ENCODE measurements at regions not wholly inside any gene's neighbourhood (a gene's known extent, or its start where the extent isn't known, plus 50 kb on each side); places are given as distances from the start of the nearest gene placed in this dataset.

- TF ChIP-seq CTCF (IDR thresholded peaks at IDR 0.05; ENCODE audit: extremely low read depth, low read depth, low read length) = no peak
- no peaks in the 10 kb centered on the region for H3K4me1 ChIP-seq (ENCODE audit: insufficient read depth, low read length)
- no peaks in the 10 kb centered on the region for H3K36me3 ChIP-seq (ENCODE audit: insufficient read depth, low read length)
- H3K9me3 ChIP-seq (ENCODE audit: low read depth, low read length) = no peaks in the 10 kb centered on the region
- H3K27ac ChIP-seq (ENCODE audit: low read depth, low read length) = no peak overlapping the region
- H3K4me2 ChIP-seq (ENCODE audit: insufficient read depth, low read length) = no peak overlapping the region
- H3K27me3 ChIP-seq (ENCODE audit: insufficient read depth, low read length) = no peaks in the 10 kb centered on the region
- H3K4me3 ChIP-seq (ENCODE audit: insufficient read depth, low read length) = no peak overlapping the region
- no peaks in the 10 kb centered on the region for H4K20me1 ChIP-seq (ENCODE audit: insufficient read depth, low read length)
- DNase-seq (ENCODE audit: insufficient read length, low spot score, missing footprints) = no peak
- H3K79me2 ChIP-seq (ENCODE audit: insufficient read depth, low read length) = no peaks in the 10 kb centered on the region
- no peak overlapping the region for H2AFZ ChIP-seq (ENCODE audit: low read length)
Observed at GRCh38 chr7:153130052-153130451, 370.5 kb downstream of the ACTR3B start.

GRCh38 chr7:153151766-153152165, 392.2 kb downstream of the ACTR3B start:
- TF ChIP-seq CTCF (IDR thresholded peaks at IDR 0.05; ENCODE audit: extremely low read depth, low read depth, low read length) = no peak
- H3K36me3 ChIP-seq (ENCODE audit: insufficient read depth, low read length) = no peaks in the 10 kb centered on the region
- H3K4me2 ChIP-seq (ENCODE audit: insufficient read depth, low read length) = no peak overlapping the region

DNA sequence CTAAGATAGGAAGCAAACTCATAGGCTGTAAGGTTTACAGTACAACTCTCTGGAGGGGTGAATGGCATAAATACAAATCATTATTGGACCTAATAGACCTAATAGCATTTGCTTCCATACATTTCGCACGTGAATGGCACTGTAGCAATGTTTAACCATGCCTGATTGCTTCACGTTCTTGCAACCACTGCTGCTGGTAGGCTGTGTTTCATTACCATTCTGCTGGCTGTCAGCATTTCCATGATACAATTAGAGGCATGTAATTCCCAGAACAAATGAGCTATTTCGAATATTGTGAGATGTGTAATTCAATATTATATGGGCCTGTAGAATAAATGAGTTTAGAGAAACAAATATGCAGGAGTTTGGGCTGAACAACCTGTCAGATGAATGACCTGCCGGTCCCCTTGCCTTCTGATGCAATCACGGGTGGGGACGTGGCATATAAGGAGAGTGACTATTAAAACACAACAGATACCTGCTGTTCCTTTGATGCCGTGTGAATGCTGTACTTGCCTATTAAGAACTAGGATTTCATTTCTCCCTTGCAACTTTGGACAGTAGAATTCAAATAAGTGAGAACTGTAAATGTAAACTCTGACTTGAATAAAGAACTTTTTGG, 393.4 kb downstream of the ACTR3B start:
- no peak overlapping the region for H3K4me3 ChIP-seq (ENCODE audit: insufficient read depth, low read length)
- no peaks in the 10 kb centered on the region for H3K9me3 ChIP-seq (ENCODE audit: low read depth, low read length)
- H3K4me2 ChIP-seq (ENCODE audit: insufficient read depth, low read length) = no peak overlapping the region
- DNase-seq (ENCODE audit: insufficient read length, low spot score, missing footprints) = no peak
- H3K36me3 ChIP-seq (ENCODE audit: insufficient read depth, low read length) = no peaks in the 10 kb centered on the region
- H4K20me1 ChIP-seq (ENCODE audit: insufficient read depth, low read length) = no peaks in the 10 kb centered on the region
- no peak for TF ChIP-seq CTCF (IDR thresholded peaks at IDR 0.05; ENCODE audit: extremely low read depth, low read depth, low read length)
- no peak overlapping the region for H3K27ac ChIP-seq (ENCODE audit: low read depth, low read length)
- no peak overlapping the region for H2AFZ ChIP-seq (ENCODE audit: low read length)
- H3K79me2 ChIP-seq (ENCODE audit: insufficient read depth, low read length) = no peaks in the 10 kb centered on the region
- no peaks in the 10 kb centered on the region for H3K4me1 ChIP-seq (ENCODE audit: insufficient read depth, low read length)
- no peaks in the 10 kb centered on the region for H3K27me3 ChIP-seq (ENCODE audit: insufficient read depth, low read length)

More at GRCh38 chr7:153151766-153152165, 392.2 kb downstream of the ACTR3B start:
- Histone ChIP-seq H3K27ac (ENCODE audit: low read depth, low read length) (no peak overlapping the region), H4K20me1 (ENCODE audit: insufficient read depth, low read length) (no peaks in the 10 kb centered on the region), H3K9me3 (ENCODE audit: low read depth, low read length) (no peaks in the 10 kb centered on the region), H3K27me3 (ENCODE audit: insufficient read depth, low read length) (no peaks in the 10 kb centered on the region), H3K79me2 (ENCODE audit: insufficient read depth, low read length) (no peaks in the 10 kb centered on the region), H3K4me3 (ENCODE audit: insufficient read depth, low read length) (no peak overlapping the region), H3K4me1 (ENCODE audit: insufficient read depth, low read length) (no peaks in the 10 kb centered on the region), H2AFZ (ENCODE audit: low read length) (no peak overlapping the region)
- DNase-seq (ENCODE audit: insufficient read length, low spot score, missing footprints) = no peak

DNA sequence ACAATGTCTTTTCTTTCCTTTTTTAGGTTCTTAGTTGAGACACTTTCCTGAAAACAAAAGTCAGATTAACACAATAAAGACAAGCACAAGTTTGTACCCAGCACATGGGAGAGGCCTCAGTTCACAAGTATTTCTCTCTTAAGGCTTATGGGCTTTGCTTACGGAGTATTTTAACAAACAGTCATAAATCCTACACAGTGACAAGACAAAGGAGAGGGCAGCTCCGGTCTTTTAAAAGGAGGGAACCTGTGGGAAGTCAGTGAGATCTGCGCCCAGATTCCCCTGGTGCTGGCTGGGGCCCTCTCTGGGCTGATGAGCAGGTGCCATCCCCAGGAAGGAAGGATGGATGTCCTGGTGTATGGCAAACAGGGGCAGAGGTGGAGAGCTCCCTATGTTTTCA, 398.6 kb downstream of the ACTR3B start:
- H3K27ac ChIP-seq (ENCODE audit: low read depth, low read length) = no peak overlapping the region
- H3K4me2 ChIP-seq (ENCODE audit: insufficient read depth, low read length) = no peak overlapping the region
- no peaks in the 10 kb centered on the region for H3K79me2 ChIP-seq (ENCODE audit: insufficient read depth, low read length)
- H2AFZ ChIP-seq (ENCODE audit: low read length) = no peak overlapping the region
- H3K4me1 ChIP-seq (ENCODE audit: insufficient read depth, low read length) = no peaks in the 10 kb centered on the region
- DNase-seq (ENCODE audit: insufficient read length, low spot score, missing footprints) = no peak
- H3K36me3 ChIP-seq (ENCODE audit: insufficient read depth, low read length) = no peaks in the 10 kb centered on the region
- H3K27me3 ChIP-seq (ENCODE audit: insufficient read depth, low read length) = no peaks in the 10 kb centered on the region
- no peak overlapping the region for H3K4me3 ChIP-seq (ENCODE audit: insufficient read depth, low read length)
- TF ChIP-seq CTCF (IDR thresholded peaks at IDR 0.05; ENCODE audit: extremely low read depth, low read depth, low read length) = no peak
- no peaks in the 10 kb centered on the region for H4K20me1 ChIP-seq (ENCODE audit: insufficient read depth, low read length)
- H3K9me3 ChIP-seq (ENCODE audit: low read depth, low read length) = no peaks in the 10 kb centered on the region

Measured in osteoblast (primary cell).